GM18519 (cell line): ENCODE measurements at regions not wholly inside any gene's neighbourhood (a gene's known extent, or its start where the extent isn't known, plus 50 kb on each side); places are given as distances from the start of the nearest gene placed in this dataset.

Experiments
- ATAC-seq: cut with Tn5 transposase; IDR thresholded peaks from one replicate; pipeline ENCODE4 v1.9.1; 2021; ENCODE audit warnings: mild to moderate bottlenecking, moderate library complexity; ENCODE audit not compliant: unreplicated experiment, low FRiP score

GRCh38 chr14:42378274-42378673, 771.6 kb downstream of the LRFN5 start:
- no peak for ATAC-seq

GRCh38 chr14:42374332-42374731, 767.7 kb downstream of the LRFN5 start:
- no peak for ATAC-seq

GRCh38 chr14:42370056-42370455, 763.4 kb downstream of the LRFN5 start:
- no peak for ATAC-seq

- no peak for ATAC-seq
These were observed 761.6 kb downstream of the LRFN5 start for GRCh38 chr14:42368234-42368633.

GRCh38 chr14:42353315-42353714, 746.6 kb downstream of the LRFN5 start:
- peak; percentile 96 for ATAC-seq

GRCh38 chr14:42335918-42336317, 729.2 kb downstream of the LRFN5 start:
- no peak for ATAC-seq

- no peak for ATAC-seq
These were observed 728.3 kb downstream of the LRFN5 start for GRCh38 chr14:42334931-42335330.

- no peak for ATAC-seq
These were observed 716.8 kb downstream of the LRFN5 start for GRCh38 chr14:42323426-42323825.

- ATAC-seq: peak; percentile 63
These were observed 716.0 kb downstream of the LRFN5 start for GRCh38 chr14:42322531-42323284.

- no peak for ATAC-seq
These were observed 713.3 kb downstream of the LRFN5 start for GRCh38 chr14:42319996-42320395.

GRCh38 chr14:42316693-42317092, 710.0 kb downstream of the LRFN5 start:
- ATAC-seq: no peak

- ATAC-seq: no peak
These were observed 705.2 kb downstream of the LRFN5 start for GRCh38 chr14:42311876-42312275.

GRCh38 chr14:42307239-42307825, 700.7 kb downstream of the LRFN5 start:
- ATAC-seq: no peak

GRCh38 chr14:42299692-42300091, 693.0 kb downstream of the LRFN5 start:
- ATAC-seq: peak; percentile 99

- no peak for ATAC-seq
These were observed 686.5 kb downstream of the LRFN5 start for GRCh38 chr14:42293180-42293579.

GRCh38 chr14:42277840-42278239, 671.2 kb downstream of the LRFN5 start:
- no peak for ATAC-seq

- ATAC-seq: no peak
These were observed 662.6 kb downstream of the LRFN5 start for GRCh38 chr14:42269234-42269633.

- no peak for ATAC-seq
These were observed 641.5 kb downstream of the LRFN5 start for GRCh38 chr14:42248131-42248530.

- ATAC-seq: no peak
These were observed 634.4 kb downstream of the LRFN5 start for GRCh38 chr14:42241101-42241500.

GRCh38 chr14:42229976-42230375, 623.3 kb downstream of the LRFN5 start:
- ATAC-seq: no peak

- no peak for ATAC-seq
These were observed 622.6 kb downstream of the LRFN5 start for GRCh38 chr14:42229294-42229693.

GRCh38 chr14:42228611-42229010, 621.9 kb downstream of the LRFN5 start:
- ATAC-seq: no peak
